Prostate gland (tissue), 2 donors: ENCODE measurements at regions not wholly inside any gene's neighbourhood (a gene's known extent, or its start where the extent isn't known, plus 50 kb on each side); places are given as distances from the start of the nearest gene placed in this dataset.

ENCODE experiments used
- DNase-seq: peaks from one replicate; pipeline ENCODE4 v3.0.0-alpha.2; 2019; ENCODE audit warnings: low spot score
- H3K27ac ChIP-seq, 2 donors: fragments of 200-600 bp; sonication (generic); 2 replicates each; pipeline ENCODE4 v1.5.1; 2017 to 2019
- H3K27me3 ChIP-seq: fragments of 200-600 bp; sonication (generic); replicated peaks from 2 replicates; pipeline ENCODE4 v1.5.1; 2019; ENCODE audit not compliant: insufficient read depth
- H3K36me3 ChIP-seq, 2 donors: fragments of 200-600 bp; sonication (generic); 1 replicate in 1 of 2; 2 replicates in 1 of 2; pipeline versions ENCODE4 v1.5.1 to v1.8.1; 2017 to 2019
- H3K4me1 ChIP-seq: fragments of 200-600 bp; sonication (generic); replicated peaks from 2 replicates; pipeline ENCODE4 v1.5.1; 2019
- H3K4me3 ChIP-seq, 2 donors: fragments of 200-600 bp; sonication (generic); 2 replicates each; pipeline ENCODE4 v1.5.1; 2017 to 2019
- H3K9me3 ChIP-seq: fragments of 200-600 bp; sonication (generic); 2 replicates; pipeline ENCODE4 v1.5.1; 2017
- CTCF ChIP-seq, 4 experiments: fragments of 200-600 bp in 2 of 4; fragments of 450-650 bp in 2 of 4; sonication (generic) in 2 of 4; IDR thresholded peaks; 1 replicate in 3 of 4; 2 replicates in 1 of 4; pipeline ENCODE4 v1.5.1; 2016 to 2019; ENCODE audit warnings: antibody characterized with exemption in 4 of 4, mild to moderate bottlenecking in 2 of 4, moderate library complexity in 2 of 4
- POLR2A ChIP-seq: fragments of 450-650 bp; IDR thresholded peaks from one replicate; pipeline ENCODE4 v1.6.1; 2016; ENCODE audit warnings: antibody characterized with exemption, mild to moderate bottlenecking
- POLR2AphosphoS5 ChIP-seq: sonication (generic); formaldehyde crosslinking; IDR thresholded peaks from one replicate; pipeline ENCODE4 v1.6.1; 2017; ENCODE audit warnings: antibody characterized with exemption
- WGBS: methylation state at CpG from one replicate; pipeline ENCODE4 v1.1.5; 2018; 5-methylcytosine and 5-hydroxymethylcytosine counted together
- intact Hi-C: fragments of 100-400 bp; cut with DNase I; formaldehyde crosslinking; loops from one replicate; pipeline ENCODE4 v1.14.2; 2022

- no peak for DNase-seq
- H3K9me3 ChIP-seq, result no peaks in the 10 kb centered on the region
- intact Hi-C loops, result no loop called here
- H3K4me1 ChIP-seq, result no peaks in the 10 kb centered on the region
- H3K36me3 ChIP-seq, result no peaks in the 10 kb centered on the region
- H3K27ac ChIP-seq, result no peak overlapping the region
- no peak overlapping the region for H3K4me3 ChIP-seq
- H3K27me3 ChIP-seq, result no peaks in the 10 kb centered on the region
- no peak for TF ChIP-seq POLR2A
- no peak for TF ChIP-seq POLR2AphosphoS5
- TF ChIP-seq CTCF (IDR thresholded peaks at IDR 0.05), result no peak
Observed at GRCh38 chr2:81093031-81093430, 788.5 kb upstream of the LRRTM1 start.

- no peak for DNase-seq
- no peak overlapping the region for H3K27ac ChIP-seq
- H3K4me3 ChIP-seq, result no peak overlapping the region
- H3K36me3 ChIP-seq, result no peaks in the 10 kb centered on the region
- H3K4me1 ChIP-seq, result no peaks in the 10 kb centered on the region
- intact Hi-C loops, result no loop called here
- TF ChIP-seq CTCF (IDR thresholded peaks at IDR 0.05) (no peak), POLR2AphosphoS5 (no peak), POLR2A (no peak)
- WGBS, result 88% methylated on average over 3 of the region's 3 CpGs
- H3K9me3 ChIP-seq, result no peaks in the 10 kb centered on the region
- no peaks in the 10 kb centered on the region for H3K27me3 ChIP-seq
Observed at GRCh38 chr2:81087646-81088045, 783.1 kb upstream of the LRRTM1 start.

GRCh38 chr2:81084101-81084500 lies 779.5 kb upstream of the LRRTM1 start:
- Histone ChIP-seq H3K4me3 (no peak overlapping the region), H3K4me1 (no peaks in the 10 kb centered on the region), H3K27ac (no peak overlapping the region), H3K27me3 (no peaks in the 10 kb centered on the region), H3K36me3 (no peaks in the 10 kb centered on the region), H3K9me3 (no peaks in the 10 kb centered on the region)
- no peak for TF ChIP-seq POLR2AphosphoS5
- no peak for TF ChIP-seq CTCF (IDR thresholded peaks at IDR 0.05)
- no peak for TF ChIP-seq POLR2A
- no peak for DNase-seq
- intact Hi-C loops, result no loop called here
- 15% methylated on average over 1 of the region's 1 CpG for WGBS

GRCh38 chr2:81078631-81079030 lies 774.1 kb upstream of the LRRTM1 start:
- Histone ChIP-seq H3K27ac (no peak overlapping the region), H3K9me3 (no peaks in the 10 kb centered on the region), H3K4me1 (no peaks in the 10 kb centered on the region), H3K27me3 (no peaks in the 10 kb centered on the region), H3K36me3 (no peaks in the 10 kb centered on the region), H3K4me3 (no peak overlapping the region)
- WGBS, result 90% methylated on average over 2 of the region's 2 CpGs
- no peak for TF ChIP-seq CTCF (IDR thresholded peaks at IDR 0.05)
- no peak for TF ChIP-seq POLR2AphosphoS5
- TF ChIP-seq POLR2A, result no peak
- no peak for DNase-seq
- intact Hi-C loops, result no loop called here

GRCh38 chr2:81078102-81078501 lies 773.5 kb upstream of the LRRTM1 start:
- H3K36me3 ChIP-seq, result no peaks in the 10 kb centered on the region
- intact Hi-C loops, result no loop called here
- WGBS, result 74% methylated on average over 4 of the region's 4 CpGs
- TF ChIP-seq POLR2A (no peak), CTCF (IDR thresholded peaks at IDR 0.05) (no peak), POLR2AphosphoS5 (no peak)
- no peaks in the 10 kb centered on the region for H3K9me3 ChIP-seq
- no peaks in the 10 kb centered on the region for H3K27me3 ChIP-seq
- no peak overlapping the region for H3K4me3 ChIP-seq
- H3K4me1 ChIP-seq, result no peaks in the 10 kb centered on the region
- H3K27ac ChIP-seq, result no peak overlapping the region
- DNase-seq, result no peak
